Right lobe of liver (tissue), 4 donors: ENCODE measurements at regions not wholly inside any gene's neighbourhood (a gene's known extent, or its start where the extent isn't known, plus 50 kb on each side); places are given as distances from the start of the nearest gene placed in this dataset.

Experiments
- POLR2A ChIP-seq: fragments of 450-650 bp; IDR thresholded peaks from one replicate; pipeline ENCODE4 v1.6.1; 2017; ENCODE audit warnings: antibody characterized with exemption, mild to moderate bottlenecking
- TF ChIP-seq, protein P1 (sequence below), 4 donors: fragments of 200-600 bp in 3 of 4; fragments of 450-650 bp in 1 of 4; IDR thresholded peaks; one replicate each; pipeline versions ENCODE4 v1.5.1 to v1.8.0; 2016 to 2022; ENCODE audit warnings: antibody characterized with exemption in 4 of 4, mild to moderate bottlenecking in 2 of 4
- donor health status: DM: no; HTN: no; CAD: no.
- donor health status: DM: no; HTN: no; CAD: no.
- donor health status: DM: no; HTN: yes; CAD: no.

DNA sequence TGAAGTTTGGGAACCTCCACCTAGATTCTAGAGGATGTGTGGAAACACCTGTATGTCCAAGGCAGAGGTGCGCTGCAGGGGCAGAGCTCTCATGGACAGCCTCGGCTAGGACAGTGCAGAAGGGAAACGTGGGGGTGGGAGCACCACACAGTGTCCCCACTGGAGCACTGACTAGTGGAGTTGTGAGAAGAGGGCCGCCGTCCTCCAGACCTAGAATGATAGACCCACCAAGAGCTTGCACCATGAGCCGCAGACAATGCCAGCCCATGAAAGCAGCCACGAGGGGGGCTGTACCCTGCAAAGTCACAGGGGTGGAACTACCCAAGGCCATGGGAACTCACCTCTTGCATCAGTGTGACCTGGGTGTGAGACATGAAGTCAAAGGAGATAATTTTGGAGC is 274.5 kb upstream of the FMR1 start:
- TF ChIP-seq, protein P1, sequence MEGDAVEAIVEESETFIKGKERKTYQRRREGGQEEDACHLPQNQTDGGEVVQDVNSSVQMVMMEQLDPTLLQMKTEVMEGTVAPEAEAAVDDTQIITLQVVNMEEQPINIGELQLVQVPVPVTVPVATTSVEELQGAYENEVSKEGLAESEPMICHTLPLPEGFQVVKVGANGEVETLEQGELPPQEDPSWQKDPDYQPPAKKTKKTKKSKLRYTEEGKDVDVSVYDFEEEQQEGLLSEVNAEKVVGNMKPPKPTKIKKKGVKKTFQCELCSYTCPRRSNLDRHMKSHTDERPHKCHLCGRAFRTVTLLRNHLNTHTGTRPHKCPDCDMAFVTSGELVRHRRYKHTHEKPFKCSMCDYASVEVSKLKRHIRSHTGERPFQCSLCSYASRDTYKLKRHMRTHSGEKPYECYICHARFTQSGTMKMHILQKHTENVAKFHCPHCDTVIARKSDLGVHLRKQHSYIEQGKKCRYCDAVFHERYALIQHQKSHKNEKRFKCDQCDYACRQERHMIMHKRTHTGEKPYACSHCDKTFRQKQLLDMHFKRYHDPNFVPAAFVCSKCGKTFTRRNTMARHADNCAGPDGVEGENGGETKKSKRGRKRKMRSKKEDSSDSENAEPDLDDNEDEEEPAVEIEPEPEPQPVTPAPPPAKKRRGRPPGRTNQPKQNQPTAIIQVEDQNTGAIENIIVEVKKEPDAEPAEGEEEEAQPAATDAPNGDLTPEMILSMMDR (IDR thresholded peaks at IDR 0.05): no peak
- TF ChIP-seq POLR2A: no peak
